GM18870 (cell line): ENCODE measurements at regions not wholly inside any gene's neighbourhood (a gene's known extent, or its start where the extent isn't known, plus 50 kb on each side); places are given as distances from the start of the nearest gene placed in this dataset.

Source experiments
- ATAC-seq: cut with Tn5 transposase; IDR thresholded peaks from one replicate; pipeline ENCODE4 v1.9.1; 2021; ENCODE audit warnings: moderate library complexity; ENCODE audit not compliant: unreplicated experiment

DNA sequence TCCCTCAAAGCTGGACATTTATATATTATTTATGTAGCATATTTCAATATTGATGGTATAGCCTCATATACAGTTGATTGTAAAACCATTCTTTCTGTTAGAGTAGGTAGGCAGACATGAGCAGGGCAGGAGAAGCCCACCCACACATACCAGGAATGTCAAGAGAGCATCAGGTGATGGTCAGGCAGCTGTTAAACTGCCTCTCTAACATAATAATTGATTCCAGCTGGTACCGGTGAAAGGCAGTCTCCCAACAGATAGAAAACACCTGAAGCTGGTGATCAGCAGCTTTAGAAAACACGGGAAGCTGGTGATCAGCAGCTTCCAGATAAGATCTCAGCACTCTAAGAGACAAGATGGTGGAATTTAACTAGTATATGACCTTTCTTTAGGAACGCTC, 132.9 kb downstream of the SLITRK6 start:
- no peak for ATAC-seq

DNA sequence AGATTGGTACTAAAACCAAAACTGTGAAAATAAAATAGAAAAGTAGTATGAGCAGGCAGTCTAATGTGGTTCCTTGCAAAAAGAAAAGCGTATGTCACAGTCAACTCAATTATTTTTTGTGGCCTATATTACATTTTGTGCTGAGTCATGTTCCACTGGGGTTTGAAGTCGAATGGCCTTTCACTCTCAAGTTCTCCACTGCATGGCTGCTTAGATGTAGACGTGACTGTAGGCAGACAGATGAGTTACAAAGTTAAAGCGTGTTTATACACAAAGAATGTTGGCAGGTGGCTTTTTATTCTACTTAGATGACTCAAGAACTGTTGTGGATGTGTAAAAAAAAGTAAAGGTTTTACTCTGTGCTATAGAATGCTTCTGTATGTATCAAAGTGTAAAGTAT, 133.9 kb downstream of the SLITRK6 start:
- ATAC-seq: no peak

DNA sequence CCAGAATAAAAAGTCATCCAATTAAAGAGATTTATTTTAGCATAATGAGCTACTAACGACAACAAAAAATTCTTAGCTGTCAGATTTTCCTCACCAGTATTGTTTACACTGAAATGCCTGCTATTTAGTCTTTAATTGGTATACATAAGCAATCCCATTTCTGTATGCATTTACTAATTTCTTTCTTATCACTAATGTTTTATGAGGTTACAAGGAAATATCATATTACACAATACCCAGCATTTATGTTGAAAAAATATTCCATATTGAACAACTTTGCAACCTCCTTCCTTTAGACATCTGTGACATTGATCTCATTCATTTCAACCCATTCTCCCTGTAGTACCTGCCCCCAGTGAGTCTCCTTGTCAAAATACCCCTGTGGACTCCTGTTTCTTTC, 135.4 kb downstream of the SLITRK6 start:
- no peak for ATAC-seq

DNA sequence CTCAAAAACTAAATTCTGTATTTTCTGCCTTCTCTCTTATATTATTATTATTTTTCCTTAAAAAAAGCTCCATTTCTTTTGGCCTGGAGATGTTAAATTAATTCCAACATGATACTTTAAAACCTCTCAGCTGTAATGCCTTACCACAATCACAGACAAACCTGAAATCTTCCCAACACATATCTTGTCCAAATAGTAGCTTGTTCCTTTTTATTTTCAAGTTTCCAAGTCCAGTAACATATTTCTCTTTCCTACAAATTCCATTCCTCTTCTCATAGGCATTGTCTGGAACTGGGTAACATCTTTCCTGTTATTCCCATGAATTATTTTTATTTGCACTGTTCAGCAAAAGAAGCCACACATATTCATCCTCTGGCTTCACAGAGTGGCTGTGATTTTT, 137.0 kb downstream of the SLITRK6 start:
- ATAC-seq: no peak

DNA sequence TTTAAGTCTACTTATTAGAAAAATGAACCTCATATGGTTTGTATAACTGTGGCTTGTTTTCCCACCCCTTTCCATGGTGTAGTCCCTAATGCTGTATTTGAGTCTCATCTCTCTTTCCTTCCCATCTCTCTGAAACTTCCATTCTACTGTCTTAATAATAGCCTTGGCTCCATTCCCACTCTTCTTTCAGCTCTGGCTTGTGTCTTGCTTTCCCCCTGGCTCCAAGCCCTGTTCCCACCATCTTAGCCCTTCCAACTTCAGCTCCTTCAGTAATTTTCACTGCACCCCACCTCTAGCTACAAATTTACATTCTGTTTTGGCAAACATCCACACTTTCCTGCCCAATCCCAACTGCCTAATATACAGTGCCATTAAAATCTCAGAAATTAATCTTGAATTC, 137.5 kb downstream of the SLITRK6 start:
- ATAC-seq: no peak

DNA sequence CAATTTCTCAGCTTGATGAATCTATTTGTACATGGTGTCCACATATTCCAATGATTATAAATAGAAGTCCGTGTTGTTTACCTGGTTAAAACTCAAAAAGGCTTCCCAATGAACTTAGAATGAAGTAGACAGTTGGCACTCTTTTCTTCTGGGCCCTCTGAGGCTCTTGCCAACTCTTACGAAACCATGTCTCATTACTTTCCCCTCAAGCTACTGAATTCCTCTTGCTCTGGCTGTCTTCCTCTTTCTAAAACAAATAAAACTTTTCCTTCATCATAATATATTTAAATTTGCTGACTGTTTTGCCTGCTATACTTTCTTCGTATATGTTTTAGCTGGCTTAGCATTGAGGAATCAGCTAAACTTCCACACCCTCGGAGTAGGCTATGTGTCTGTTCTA, 139.7 kb downstream of the SLITRK6 start:
- no peak for ATAC-seq

DNA sequence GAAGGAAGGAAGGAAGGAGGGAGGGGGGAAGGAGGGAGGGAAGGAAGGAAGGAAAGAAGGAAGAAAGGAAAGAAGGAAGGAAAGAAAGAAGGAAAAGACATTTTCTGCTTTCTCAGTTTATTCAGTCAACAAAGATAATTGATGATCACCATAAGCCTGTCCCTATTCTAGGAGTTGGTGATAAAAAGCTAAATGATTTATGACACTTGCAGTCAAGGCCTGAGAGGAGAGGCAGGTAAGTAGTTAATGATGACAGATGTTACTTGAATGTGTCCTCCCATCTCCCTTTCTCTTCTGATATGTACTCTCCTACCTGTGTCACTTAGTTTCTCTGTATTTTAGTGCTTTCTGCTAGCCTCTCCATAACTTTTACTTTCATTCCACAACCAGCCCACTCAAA, 141.3 kb downstream of the SLITRK6 start:
- no peak for ATAC-seq

DNA sequence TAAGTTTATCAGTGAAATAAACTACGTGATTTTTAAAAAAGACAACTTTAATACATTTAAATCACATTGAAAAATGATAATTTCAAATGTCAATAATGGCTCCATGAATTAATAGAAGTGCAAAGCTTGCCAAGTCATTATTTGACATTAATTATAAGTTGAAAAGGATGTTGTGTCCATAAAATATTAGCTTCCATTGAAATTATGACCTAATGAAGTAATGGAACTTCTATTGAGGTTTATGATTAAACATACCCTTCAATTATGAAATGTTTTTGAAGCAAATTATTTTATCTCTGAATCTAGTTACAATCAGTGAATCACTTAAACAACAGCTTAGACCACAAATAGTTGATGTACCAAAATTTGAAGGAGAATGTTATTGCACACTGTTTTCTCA, 144.2 kb downstream of the SLITRK6 start:
- ATAC-seq: no peak

DNA sequence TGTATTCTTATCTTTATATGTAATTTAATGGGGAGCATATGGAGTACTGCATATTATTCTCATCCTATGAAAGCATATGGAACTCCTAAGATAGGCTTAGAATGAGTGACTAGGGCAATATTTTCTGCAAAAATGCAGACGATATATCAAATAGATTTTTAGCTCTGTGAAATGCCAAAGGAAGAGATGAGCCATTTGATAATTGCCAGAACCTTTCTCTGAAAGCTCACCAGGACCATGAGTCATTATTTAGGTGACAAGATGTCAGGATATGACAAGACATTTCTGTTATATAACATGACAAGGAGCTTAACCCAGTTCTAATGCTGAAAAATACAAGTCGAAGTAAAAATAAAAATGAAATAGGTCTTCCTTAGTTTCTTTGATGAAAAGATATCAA, 145.0 kb downstream of the SLITRK6 start:
- ATAC-seq: no peak

DNA sequence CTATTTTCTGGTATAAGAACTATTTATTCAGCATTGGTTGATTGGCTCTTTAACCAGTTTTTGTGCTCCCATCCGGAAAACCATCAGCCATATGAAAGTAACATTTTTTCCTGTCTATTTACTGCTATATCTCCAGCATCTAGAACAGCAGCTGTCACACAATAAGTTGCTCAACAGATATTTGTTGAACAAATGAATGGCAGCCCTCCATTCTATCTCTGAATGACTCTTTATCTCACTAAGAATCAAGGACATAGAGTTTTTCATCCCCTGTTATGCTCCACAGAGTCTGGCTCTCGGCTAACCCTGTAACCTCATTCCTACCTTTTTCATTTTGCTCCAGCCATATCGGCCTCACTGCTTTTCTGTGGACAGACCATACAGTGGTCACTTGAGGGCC, 145.5 kb downstream of the SLITRK6 start:
- ATAC-seq: no peak

DNA sequence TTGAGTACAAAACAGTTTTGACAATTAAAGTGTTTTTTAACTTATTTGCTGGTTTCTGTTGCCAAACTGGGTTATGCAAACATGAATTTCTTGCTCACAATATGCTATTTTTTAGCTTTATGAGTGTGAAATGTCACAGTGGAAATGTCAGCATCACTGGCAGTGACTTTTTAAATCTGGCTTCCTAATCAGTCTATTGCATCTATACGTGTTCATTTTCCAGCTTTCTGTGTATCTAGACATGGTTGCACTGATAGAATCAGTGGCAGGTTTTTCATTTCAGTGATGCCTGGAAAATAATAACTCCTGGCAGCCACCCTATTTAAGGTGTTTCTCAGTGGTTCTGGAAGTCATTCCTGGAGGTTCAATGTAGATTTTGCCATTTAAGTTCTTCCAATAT, 146.7 kb downstream of the SLITRK6 start:
- ATAC-seq: no peak

DNA sequence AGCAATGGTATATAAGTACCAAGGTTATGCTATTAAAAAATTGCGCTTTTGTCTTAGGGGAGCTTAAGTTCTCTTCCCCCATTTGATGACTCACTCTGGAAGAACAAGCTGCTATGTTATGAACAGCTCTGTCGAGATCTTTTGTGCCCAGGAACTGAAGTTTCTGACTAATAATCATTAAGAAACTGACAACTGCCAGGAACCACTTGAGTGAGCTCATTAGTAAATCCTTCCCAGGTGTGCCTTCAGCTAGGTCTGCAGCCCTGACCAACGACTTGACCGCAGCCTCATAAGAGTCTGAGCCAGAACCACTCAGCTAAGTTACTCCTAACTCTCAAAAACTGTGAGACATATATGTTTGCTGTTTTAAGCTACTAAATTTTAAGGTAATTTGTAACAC, 147.8 kb downstream of the SLITRK6 start:
- ATAC-seq: no peak

DNA sequence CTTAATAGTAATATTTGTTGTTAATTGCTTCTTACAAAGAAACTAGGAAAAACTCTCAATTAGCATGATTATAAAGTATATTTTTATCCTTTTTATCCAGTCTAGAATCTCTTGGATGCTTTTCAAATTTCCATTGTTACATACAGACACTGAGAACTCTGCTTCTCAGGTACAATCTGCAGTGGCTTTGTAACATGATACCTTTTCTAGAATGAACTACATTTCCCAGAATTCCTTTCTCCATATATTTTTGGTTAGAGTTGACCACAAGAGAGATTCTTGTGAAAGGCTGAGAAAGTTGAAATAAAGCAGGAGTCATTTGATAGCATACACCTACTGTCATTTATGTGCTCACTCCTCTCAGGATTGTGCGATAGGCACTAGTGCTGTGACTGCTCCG, 148.6 kb downstream of the SLITRK6 start:
- ATAC-seq: no peak

DNA sequence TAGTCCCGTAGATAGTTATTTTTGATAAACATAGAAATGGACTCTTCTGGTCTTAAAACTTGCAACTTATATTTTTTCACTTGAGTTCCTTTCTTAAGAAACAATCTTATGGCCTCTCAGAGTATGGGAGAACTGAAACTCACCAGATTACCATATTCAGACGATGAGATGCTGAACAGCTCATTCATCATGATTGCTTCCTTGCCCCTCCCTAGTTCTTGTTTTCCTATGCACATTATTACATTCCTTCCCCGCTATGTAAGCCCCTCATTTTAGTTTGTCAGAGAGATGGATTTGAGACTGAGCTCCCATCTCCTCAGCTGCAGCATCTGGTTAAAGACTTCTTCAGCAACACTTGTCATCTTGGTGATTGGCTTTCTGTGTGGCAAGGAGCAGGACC, 158.5 kb downstream of the SLITRK6 start:
- ATAC-seq: no peak

DNA sequence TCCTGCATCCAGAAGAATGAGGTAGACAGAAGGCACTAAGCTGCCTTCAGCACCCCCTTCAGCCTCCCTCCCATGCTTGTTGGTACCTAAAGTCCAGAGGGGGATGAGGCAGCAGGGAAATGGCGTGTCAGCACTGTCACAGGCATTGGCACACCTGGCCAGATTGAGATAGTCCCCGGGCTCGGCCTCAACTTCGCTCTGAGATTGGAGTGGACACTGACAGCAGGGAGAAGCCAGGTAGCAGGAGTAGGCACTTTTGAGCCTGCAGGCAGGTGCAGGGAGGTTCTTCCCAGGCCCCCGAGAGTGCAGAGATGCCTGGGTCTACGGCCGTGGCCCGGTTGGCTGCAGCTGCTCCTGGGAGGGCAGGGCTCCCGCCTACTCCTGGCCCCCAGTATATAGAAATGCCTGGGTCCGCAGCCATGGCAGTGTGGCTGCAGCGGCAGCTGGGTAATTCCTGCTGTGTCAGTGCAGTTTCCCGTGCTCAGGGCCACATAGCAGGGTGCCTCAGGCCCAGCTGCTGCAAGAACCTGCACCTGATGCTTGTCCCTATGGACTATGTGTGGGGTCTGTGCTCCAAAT, 160.3 kb downstream of the SLITRK6 start:
- no peak for ATAC-seq

DNA sequence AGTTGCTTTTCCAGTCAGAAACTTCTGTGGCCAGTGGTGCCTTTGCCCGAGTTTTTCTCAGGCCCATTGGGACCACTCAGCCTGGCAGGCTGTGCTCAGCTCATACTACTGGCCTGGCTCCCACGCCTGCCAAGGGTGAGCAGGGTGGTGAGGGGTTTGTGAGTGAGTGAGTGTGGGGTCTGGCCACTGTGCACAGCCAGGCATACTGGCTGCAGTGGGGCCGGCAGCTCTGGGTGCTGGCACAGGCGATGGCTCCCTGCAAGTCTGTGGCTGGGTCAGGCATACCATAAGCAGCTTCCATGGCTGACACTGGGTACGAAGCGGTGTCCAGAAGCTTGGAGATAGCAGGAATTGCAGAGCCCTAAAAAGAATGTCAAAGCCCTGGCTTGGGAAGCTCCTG, 161.0 kb downstream of the SLITRK6 start:
- ATAC-seq: no peak

DNA sequence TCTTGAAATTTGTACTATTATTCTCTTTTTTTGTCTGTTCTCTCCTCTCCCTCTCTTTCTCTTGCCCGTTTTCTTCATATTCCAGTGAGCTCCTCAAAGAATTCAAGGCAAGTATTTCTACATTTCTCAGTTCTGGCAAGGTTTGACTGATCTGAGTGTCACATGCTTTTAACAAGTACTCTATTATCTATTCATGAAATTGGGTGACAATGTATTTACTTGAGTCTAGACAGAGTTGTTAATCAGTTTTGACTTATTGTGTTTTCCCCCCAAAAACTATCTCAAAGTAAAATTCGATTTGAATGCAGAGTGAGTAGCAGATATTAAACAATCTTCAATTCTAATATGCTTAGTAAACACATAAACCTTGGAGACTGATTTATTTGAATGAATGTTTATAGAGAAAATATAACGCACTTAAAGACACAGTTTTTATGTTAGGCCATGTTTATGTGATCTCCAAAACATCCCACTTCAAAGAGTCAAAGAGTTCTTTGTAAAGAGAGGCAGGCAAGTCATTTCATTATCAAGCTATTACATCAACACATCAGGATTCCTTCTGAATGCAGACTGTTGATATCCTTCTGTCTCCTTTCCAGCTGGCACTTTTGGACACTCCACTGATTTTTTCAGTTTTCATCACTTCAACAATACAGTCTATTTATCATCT, 166.6 kb downstream of the SLITRK6 start:
- no peak for ATAC-seq

DNA sequence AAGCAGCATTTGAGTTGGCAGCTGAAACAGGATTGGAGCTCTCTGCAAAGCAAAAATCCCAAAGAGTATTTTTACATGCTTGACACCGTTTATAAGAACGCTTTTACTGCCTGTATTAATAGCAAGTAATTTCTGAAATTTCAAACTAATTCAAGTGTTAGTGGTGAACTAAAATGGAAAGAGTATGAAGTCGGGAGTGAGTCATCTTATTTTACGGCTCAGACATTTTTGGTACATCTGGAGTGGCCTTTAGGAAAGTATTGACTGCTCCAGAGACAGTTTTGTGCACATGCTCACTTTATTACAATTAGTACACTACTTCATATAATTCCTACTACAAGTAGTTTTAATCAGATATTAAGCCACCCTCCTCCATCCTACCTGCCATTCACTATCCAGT, 167.4 kb downstream of the SLITRK6 start:
- no peak for ATAC-seq

DNA sequence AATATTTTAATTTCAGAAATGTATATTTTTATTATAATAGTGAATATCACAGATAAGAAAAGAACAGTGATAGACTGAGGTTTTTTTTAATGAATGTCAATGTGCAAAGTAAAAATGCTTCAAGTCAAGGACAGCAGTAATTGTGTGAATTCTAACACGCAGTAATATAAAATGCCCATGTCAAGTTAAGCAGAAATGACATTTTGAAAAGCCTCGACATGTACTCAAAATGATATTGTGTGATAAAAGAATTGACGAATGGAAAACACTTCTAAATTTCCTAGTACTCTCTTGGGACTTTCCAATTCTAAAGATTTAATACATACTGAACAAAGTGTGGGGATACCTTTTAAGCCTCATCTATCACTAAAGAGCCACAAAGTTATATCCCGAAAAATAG, 172.6 kb downstream of the SLITRK6 start:
- no peak for ATAC-seq

DNA sequence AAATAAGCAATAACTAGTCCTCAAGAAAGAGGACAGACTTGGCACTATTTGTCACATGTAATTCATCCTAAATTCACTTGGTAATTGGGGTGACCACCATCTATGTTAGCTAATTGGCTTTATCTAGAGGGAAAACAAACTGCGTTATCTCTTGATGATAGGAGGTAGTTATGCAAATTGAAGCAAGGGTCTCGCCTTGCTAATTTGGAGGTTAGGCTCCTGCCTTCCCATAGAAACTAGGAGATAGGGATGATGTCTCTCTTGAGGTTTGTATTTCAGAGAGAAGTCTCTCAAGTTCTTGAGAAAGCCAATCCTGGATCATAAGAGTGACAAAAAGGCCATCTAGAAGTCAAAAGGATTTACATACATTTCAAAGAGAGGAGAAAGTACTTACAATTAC, 179.9 kb downstream of the SLITRK6 start:
- no peak for ATAC-seq

DNA sequence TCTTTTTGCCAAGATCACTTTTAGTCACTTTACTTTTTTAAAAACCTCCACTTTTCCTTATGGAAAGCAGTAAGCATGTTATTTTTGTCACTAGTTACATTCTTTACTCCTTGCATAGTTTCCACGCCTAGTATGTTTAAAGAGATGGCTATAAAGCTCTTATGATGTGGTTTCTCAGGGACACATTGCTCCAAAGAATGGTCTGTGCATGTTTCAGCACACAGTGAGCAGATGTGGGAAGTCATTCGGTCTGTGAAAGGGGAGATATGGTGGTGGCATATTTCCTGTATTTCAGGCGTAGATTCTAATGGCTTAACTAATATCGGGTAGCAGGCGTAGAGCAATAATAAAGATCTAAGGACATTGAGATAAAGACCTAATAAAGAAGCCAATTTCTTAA, 180.7 kb downstream of the SLITRK6 start:
- ATAC-seq: no peak

DNA sequence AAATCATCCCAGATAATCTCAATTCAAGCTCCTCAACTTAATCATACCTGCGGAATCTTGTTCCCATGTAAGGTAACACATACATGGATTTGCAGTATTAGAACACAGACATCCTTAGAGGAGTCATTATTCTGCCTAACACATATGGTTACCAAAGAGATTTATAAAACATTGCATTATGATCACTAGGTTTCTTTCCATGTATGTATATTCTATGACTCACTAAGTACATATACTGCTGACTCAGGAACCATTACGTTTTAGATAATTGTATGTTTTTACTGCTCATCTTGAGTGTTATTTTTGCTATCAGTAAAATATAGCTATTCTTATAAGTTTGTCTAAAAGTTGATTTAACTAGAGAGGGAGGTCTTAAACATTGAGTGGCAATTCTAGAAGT, 182.9 kb downstream of the SLITRK6 start:
- no peak for ATAC-seq

DNA sequence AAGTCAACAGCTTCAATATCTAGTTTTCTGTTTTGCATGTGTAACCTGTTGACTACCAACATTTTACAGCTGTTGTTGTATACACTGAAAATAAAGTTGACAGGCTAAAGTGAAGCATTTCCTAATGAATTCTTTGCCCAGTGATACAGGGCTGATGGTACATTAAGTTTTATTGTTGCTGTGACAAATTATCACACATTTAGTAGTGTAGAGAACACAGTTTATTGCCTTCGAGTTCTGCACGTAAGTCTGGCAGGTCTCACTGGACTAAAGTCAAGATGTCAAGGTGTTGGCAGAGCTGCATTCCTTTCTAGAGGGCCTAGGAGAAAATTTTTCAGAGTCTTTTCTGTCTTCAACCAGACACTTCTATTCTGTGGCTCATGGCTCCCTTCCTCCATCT, 184.2 kb downstream of the SLITRK6 start:
- ATAC-seq: no peak
